GM12878 (cell line): ENCODE measurements at regions not wholly inside any gene's neighbourhood (a gene's known extent, or its start where the extent isn't known, plus 50 kb on each side); places are given as distances from the start of the nearest gene placed in this dataset.

Experiments
- BCL11A ChIP-seq: IDR thresholded peaks from 2 replicates; pipeline ENCODE4 v1.6.1; 2011; ENCODE audit warnings: low read depth, low read length
- EZH2 ChIP-seq: IDR thresholded peaks from 2 replicates; pipeline ENCODE4 v1.6.1; 2012; ENCODE audit warnings: low read depth, mild to moderate bottlenecking, control low read depth, inconsistent platforms, low read length, borderline replicate concordance; ENCODE audit not compliant: control insufficient read depth
- KDM1A ChIP-seq: fragments of 200-600 bp; sonication (generic); IDR thresholded peaks from 2 replicates; pipeline ENCODE4 v1.6.1; 2016; ENCODE audit warnings: borderline replicate concordance
- NFXL1 ChIP-seq: fragments of 450-650 bp; IDR thresholded peaks from 2 replicates; pipeline ENCODE4 v1.6.1; 2017; ENCODE audit warnings: antibody characterized with exemption, mild to moderate bottlenecking, borderline replicate concordance
- POLR2AphosphoS5 ChIP-seq: IDR thresholded peaks from 2 replicates; pipeline ENCODE4 v1.6.1; 2011; ENCODE audit warnings: mild to moderate bottlenecking, low read length, inconsistent platforms
- SPI1 ChIP-seq: IDR thresholded peaks from 2 replicates; pipeline ENCODE4 v1.6.1; 2011; ENCODE audit warnings: low read depth, mild to moderate bottlenecking, low read length, moderate library complexity, borderline replicate concordance; ENCODE audit not compliant: insufficient read depth
- YY1 ChIP-seq: IDR thresholded peaks from 2 replicates; pipeline ENCODE4 v1.6.1; 2011; ENCODE audit warnings: low read depth, mild to moderate bottlenecking, low read length
- TF ChIP-seq, protein P1 (sequence below): fragments of 450-650 bp; IDR thresholded peaks from 2 replicates; pipeline ENCODE4 v1.6.1; 2017; ENCODE audit warnings: mild to moderate bottlenecking
- TF ChIP-seq, protein P2 (sequence below): IDR thresholded peaks from 2 replicates; pipeline ENCODE4 v1.6.1; 2012; ENCODE audit warnings: mild to moderate bottlenecking, low read depth, low read length
- TF ChIP-seq, protein P3 (sequence below): fragments of 450-650 bp; IDR thresholded peaks from 2 replicates; pipeline ENCODE4 v1.6.1; 2016; ENCODE audit warnings: mild to moderate bottlenecking
- TF ChIP-seq, protein P4 (sequence below), 3 experiments: IDR thresholded peaks in 2 of 3; conservative IDR thresholded peaks in 1 of 3; 2 replicates each; pipeline ENCODE4 v1.5.1; 2011; ENCODE audit warnings: low read depth in 3 of 3, low read length in 3 of 3, mild to moderate bottlenecking in 3 of 3, control low read depth in 2 of 3, moderate library complexity in 2 of 3, inconsistent platforms in 1 of 3, mixed read lengths in 1 of 3; ENCODE audit not compliant: control insufficient read depth in 2 of 3, insufficient read depth in 1 of 3; ENCODE audit errors: extremely low read depth in 1 of 3

DNA sequence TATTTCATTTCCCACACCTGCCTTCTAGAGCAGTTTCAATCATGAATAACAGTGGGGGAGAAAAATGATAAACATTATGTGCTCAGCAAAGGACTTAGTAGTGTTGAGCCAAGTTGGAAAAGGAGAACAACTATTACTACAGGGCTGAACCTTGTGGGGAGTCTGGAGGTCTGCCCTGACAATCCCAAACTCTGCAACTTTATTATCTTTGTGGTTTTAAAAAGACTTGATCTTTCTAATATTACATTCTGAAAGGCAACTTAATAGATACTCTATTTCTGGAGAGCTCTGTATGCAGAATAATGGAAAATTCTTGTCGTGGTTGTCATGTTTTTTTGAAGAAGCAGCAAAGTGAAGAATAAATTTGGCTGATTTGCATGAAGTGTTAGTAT is 116.1 kb downstream of the SPCS3 start:
- TF ChIP-seq, protein P1, sequence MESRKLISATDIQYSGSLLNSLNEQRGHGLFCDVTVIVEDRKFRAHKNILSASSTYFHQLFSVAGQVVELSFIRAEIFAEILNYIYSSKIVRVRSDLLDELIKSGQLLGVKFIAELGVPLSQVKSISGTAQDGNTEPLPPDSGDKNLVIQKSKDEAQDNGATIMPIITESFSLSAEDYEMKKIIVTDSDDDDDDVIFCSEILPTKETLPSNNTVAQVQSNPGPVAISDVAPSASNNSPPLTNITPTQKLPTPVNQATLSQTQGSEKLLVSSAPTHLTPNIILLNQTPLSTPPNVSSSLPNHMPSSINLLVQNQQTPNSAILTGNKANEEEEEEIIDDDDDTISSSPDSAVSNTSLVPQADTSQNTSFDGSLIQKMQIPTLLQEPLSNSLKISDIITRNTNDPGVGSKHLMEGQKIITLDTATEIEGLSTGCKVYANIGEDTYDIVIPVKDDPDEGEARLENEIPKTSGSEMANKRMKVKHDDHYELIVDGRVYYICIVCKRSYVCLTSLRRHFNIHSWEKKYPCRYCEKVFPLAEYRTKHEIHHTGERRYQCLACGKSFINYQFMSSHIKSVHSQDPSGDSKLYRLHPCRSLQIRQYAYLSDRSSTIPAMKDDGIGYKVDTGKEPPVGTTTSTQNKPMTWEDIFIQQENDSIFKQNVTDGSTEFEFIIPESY, result no peak
- TF ChIP-seq POLR2AphosphoS5 (no peak), EZH2 (no peak), SPI1 (no peak), NFXL1 (no peak), YY1 (no peak), KDM1A (no peak), BCL11A (no peak)
- TF ChIP-seq, protein P2, sequence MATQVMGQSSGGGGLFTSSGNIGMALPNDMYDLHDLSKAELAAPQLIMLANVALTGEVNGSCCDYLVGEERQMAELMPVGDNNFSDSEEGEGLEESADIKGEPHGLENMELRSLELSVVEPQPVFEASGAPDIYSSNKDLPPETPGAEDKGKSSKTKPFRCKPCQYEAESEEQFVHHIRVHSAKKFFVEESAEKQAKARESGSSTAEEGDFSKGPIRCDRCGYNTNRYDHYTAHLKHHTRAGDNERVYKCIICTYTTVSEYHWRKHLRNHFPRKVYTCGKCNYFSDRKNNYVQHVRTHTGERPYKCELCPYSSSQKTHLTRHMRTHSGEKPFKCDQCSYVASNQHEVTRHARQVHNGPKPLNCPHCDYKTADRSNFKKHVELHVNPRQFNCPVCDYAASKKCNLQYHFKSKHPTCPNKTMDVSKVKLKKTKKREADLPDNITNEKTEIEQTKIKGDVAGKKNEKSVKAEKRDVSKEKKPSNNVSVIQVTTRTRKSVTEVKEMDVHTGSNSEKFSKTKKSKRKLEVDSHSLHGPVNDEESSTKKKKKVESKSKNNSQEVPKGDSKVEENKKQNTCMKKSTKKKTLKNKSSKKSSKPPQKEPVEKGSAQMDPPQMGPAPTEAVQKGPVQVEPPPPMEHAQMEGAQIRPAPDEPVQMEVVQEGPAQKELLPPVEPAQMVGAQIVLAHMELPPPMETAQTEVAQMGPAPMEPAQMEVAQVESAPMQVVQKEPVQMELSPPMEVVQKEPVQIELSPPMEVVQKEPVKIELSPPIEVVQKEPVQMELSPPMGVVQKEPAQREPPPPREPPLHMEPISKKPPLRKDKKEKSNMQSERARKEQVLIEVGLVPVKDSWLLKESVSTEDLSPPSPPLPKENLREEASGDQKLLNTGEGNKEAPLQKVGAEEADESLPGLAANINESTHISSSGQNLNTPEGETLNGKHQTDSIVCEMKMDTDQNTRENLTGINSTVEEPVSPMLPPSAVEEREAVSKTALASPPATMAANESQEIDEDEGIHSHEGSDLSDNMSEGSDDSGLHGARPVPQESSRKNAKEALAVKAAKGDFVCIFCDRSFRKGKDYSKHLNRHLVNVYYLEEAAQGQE, result no peak
- TF ChIP-seq, protein P3, sequence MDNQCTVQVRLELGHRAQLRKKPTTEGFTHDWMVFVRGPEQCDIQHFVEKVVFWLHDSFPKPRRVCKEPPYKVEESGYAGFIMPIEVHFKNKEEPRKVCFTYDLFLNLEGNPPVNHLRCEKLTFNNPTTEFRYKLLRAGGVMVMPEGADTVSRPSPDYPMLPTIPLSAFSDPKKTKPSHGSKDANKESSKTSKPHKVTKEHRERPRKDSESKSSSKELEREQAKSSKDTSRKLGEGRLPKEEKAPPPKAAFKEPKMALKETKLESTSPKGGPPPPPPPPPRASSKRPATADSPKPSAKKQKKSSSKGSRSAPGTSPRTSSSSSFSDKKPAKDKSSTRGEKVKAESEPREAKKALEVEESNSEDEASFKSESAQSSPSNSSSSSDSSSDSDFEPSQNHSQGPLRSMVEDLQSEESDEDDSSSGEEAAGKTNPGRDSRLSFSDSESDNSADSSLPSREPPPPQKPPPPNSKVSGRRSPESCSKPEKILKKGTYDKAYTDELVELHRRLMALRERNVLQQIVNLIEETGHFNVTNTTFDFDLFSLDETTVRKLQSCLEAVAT, result no peak
- TF ChIP-seq, protein P4, sequence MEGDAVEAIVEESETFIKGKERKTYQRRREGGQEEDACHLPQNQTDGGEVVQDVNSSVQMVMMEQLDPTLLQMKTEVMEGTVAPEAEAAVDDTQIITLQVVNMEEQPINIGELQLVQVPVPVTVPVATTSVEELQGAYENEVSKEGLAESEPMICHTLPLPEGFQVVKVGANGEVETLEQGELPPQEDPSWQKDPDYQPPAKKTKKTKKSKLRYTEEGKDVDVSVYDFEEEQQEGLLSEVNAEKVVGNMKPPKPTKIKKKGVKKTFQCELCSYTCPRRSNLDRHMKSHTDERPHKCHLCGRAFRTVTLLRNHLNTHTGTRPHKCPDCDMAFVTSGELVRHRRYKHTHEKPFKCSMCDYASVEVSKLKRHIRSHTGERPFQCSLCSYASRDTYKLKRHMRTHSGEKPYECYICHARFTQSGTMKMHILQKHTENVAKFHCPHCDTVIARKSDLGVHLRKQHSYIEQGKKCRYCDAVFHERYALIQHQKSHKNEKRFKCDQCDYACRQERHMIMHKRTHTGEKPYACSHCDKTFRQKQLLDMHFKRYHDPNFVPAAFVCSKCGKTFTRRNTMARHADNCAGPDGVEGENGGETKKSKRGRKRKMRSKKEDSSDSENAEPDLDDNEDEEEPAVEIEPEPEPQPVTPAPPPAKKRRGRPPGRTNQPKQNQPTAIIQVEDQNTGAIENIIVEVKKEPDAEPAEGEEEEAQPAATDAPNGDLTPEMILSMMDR (IDR thresholded peaks at IDR 0.05 in 2 of 3, conservative IDR thresholded peaks at IDR 0.05 in 1 of 3; ENCODE audit: control insufficient read depth in 2 of 3, extremely low read depth in 1 of 3, insufficient read depth in 1 of 3, low read depth in 3 of 3, low read length in 3 of 3), result no peak
